ENCODE measurements at regions not wholly inside any gene's neighbourhood (a gene's known extent, or its start where the extent isn't known, plus 50 kb on each side); places are given as distances from the start of the nearest gene placed in this dataset.
"Not testable (repeated sequence)": the region's sequence is repeated elsewhere in the genome, so short reads cannot be mapped to it uniquely, and the experiment has no call there.

DNA sequence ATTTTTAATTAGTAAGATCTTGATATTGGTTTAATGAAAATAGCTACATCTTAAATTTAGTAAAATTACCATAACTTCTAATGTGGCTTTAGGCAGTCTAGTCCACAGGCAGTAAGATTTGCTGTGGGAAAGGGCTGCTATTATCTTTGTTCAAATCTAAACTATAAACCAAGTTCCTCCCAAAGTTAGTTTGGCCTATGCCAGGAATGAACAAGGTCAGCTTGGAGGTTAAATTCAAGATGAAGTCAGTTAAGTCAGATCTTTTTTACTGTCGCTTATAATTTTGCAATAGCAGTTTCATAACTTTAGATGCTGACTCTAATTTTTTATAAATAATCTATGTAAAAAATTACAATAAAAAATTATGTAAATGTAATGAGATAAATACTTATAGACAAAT is 1016.9 kb upstream of the ALCAM start:
- intact Hi-C loops (cut with micrococcal nuclease), result no loop called here

DNA sequence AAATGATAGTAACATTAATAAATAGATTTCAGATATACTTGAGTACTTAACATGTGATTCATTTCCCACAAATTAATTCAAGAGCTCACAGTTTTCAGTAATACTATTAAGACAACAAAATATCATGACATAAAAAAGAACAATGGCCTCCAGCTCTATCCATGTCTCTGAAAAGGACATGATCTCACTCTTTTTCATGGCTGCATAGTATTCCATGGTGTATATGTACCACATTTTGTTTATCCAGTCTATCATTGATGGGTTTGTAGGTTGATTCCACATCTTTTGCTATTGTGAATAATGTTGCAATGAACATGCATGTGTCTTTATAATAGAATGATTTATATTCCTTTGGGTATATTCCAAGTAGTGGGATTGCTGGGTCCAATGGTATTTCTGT is 1012.8 kb upstream of the ALCAM start:
- intact Hi-C loops (cut with micrococcal nuclease), result no loop called here

DNA sequence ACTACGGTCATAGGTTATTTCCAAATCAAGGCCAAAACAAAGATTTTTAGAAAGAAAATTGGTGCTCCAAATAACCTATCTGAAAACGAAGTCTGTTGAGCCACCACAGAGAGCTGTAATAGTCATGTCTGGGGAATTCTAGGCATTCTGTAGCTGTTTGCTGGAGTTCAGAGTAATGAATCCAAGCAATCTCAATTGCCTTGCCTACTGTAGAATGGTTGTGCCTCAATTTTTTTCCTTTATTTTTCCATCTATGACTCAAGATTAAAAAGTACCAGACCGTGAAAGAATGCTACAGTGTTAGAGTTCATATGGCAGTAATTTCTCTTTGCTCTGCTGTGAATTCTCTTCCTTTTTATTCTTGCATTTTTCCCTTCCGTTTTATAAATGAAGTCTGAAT is 1007.2 kb upstream of the ALCAM start:
- intact Hi-C loops (cut with micrococcal nuclease), result no loop called here

DNA sequence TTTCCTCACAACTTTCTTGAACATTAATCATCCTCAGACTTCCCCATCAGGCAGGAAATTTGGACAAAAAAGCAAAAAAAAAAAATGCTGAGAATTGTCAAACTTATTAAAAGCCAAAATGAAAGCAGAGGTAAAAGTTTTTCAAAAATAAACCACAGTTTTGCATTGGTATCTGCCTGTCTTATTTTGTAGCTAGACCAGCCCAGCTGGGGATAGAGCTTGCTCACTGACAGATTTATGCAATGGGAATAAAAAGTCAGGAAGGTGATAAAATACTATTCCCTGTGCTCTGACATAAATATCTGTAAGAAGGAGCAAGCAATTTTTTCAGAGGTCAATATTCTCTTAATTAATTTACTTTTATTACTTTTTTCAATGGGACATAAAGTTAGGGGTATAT is 1006.7 kb upstream of the ALCAM start:
- intact Hi-C loops (cut with micrococcal nuclease), result no loop called here

DNA sequence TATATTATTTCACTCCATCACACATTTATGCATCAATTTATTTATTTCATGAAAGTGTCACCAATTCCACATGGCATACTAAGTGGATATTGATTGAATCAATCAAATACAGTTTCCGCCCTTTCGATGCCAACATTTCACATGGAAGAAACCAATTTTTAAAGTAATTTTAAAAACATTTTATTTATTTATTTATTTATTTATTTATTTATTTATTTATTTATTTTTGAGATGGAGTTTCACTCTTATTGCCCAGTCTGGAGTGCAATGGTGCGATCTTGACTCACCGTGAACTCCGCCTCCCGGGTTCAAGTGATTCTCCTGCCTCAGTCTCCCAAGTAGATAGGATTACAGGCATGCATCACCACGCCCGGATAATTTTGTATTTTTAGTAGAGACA is 1005.0 kb upstream of the ALCAM start:
- intact Hi-C loops (cut with micrococcal nuclease), result not testable (repeated sequence)

DNA sequence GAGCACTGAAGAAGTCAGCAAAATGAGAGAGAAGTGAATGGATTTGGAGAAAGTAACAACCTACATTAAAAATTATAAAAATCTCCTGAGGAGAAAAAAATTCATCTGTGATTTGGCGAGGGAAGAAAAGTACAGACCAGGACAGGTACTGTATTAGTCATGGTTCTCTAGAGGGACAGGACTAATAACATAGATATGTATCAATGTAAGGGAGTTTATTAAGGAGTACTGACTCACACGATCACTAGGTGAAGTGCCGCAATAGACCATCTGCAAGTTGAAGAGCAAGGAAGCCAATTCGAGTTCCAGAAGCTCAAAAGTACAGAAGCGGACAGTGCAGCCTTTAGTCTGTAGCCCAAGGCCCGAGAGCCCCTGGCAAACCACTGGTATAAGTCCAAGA is 1004.4 kb upstream of the ALCAM start:
- intact Hi-C loops (cut with micrococcal nuclease), result no loop called here

DNA sequence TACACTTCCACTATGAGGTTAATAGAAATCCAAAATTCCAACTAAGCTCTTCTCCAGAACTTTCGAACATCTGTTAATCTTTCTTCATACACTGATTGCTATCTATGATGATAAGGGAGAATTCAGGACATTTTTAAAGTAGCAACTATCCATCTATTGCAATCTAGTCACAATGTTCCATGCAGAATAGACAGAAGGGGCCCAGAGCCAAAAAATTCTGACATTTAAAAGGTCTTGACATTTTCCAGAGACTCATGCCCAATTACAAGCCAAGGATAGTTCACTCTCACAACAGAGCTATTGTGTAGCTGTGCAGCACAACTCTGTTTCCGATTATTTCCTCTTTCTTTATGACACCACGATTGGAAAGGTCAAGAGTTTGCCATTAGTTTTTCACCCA is 999.7 kb upstream of the ALCAM start:
- intact Hi-C loops (cut with micrococcal nuclease), result no loop called here

DNA sequence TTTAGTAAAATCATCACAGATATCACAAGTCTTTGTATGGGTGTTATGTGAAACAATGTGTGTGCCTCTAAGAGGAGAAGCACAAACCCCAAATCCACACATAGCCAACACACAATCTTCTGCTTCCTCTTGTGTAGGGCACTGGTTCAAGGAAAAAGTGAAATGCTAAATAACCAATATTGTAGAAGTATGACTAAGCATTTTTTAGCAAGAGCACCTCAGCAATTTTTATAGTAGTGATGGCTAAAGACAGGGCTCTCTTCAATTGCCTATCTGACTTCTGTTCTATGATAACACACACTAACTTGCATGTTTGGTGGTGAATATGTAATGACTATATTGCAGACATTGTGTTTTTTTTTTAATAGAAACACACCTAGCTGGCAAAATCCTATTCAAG is 997.9 kb upstream of the ALCAM start:
- intact Hi-C loops (cut with micrococcal nuclease), result no loop called here

DNA sequence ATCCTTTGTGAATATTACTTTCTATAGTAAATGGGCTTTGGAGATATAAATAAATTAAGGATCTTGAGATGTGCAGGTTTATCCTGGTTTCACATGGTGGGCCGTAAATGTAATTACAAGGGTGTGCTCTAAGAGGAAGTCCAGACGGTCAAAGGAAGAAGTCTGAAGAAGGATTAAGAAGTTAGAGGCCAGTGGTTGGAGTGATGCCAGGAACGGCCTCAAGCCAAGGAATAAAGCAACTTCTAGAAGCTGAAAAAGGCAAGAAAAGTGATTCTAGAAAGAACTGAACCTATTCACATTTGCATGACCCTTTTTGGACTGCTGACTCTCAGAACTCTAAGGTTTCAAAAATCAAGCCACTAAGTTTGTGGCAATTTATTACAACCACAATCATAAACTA is 981.3 kb upstream of the ALCAM start:
- intact Hi-C loops (cut with micrococcal nuclease), result no loop called here

DNA sequence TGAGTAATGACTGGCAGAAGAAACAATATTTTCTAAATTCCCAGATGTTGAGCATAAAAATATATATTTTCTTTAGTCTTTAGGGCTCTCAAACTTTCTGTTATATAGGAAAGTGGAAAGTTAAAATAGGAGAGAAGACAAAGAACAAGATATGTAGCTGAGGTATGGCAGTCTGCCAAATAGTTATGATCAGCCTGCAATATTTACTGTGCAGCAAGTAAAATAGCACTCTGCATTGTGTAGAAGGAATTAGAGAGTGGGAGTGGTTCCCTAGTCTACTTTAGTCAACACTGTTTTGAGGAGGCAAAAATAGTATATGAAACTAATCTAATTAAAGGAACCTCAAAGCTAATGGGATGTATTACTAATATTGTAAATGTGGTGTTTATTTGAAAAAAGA is 978.1 kb upstream of the ALCAM start:
- intact Hi-C loops (cut with micrococcal nuclease), result no loop called here

DNA sequence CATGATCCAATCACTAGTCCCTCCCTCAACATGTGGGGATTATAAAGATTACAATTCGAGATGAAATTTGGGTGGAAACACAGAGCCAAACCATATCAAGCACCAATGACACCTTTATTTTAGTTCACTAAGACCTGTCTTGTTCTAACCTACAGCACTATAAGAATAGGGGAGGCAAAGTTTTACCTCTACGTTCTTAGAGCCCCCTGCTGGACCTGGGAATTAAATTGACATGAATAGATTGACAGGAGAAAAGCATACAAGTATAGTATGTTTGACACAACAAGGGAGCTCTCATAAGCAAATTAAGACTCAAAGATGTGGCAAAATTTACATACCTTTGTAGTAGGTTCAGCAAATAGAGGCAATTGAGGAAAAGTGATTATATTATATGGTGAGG is 974.4 kb upstream of the ALCAM start:
- intact Hi-C loops (cut with micrococcal nuclease), result no loop called here

DNA sequence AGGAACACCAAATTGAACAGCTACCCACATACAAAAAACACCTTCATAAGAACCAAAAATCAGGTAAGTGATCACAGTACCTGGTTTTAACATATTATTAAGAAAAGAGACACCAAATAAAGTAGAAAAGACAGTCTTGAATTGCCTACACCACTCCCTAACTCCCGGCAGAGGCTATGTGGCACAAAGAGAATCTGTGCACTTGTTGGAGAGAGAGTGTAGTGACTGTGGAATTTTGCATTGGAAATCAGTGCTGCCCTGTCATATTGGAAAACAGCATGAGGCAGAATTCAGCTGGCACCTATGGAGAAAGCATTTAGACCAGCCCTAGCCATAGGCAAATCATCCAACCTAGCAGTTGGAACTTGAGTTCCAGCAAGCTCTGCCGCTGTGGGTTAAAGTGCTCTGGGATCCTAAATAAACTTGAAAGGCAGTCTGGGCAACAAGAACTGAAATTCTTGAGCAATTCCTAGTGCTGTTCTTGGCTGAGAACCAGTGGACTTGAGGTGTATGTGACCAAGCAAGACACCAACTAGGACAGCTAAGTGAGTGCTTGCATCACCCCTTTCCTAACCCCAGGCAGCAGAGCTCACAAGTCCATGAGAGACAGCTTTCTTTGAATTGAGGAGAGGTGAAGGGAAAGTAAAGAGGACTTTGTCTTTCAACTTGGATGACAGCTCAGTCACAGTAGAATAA is 969.6 kb upstream of the ALCAM start:
- intact Hi-C loops (cut with micrococcal nuclease), result no loop called here

DNA sequence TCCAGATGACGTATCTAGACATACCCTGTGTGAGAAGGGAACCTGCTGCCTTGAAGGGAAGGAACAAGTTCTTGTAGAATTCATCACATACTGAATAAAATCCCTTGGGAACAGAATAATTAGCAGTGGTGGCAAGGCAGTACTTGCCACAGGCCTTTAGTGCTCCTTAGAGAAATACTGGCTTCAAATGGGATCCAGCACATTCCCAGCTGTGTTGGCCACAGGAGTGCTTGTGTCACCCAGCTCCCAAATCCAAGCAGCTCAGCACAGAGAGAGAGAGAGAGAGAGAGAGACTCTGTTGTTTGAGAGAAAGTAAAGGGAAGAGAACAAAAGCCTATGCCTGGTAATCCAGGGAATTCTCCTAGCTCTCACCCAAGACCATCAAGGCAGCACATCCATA is 969.0 kb upstream of the ALCAM start:
- intact Hi-C loops (cut with micrococcal nuclease), result no loop called here

DNA sequence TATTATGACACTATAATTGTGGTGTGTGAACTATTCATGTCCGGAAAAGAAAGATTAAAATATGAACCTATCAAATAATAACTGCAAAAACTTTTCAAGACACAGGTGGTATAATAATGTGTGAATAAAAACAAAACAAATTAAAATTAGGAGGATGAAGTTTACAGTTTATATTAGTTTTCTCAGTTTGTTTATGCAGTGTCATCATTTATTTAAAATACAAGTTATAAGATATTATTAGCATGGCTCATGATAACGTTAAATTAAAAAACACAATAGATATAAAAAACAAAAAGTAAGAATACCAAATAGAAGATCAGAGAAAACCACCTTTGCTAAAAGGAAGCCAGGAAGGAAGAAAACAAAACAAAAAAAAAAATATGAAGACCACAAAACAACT is 963.8 kb upstream of the ALCAM start:
- intact Hi-C loops (cut with micrococcal nuclease), result no loop called here

DNA sequence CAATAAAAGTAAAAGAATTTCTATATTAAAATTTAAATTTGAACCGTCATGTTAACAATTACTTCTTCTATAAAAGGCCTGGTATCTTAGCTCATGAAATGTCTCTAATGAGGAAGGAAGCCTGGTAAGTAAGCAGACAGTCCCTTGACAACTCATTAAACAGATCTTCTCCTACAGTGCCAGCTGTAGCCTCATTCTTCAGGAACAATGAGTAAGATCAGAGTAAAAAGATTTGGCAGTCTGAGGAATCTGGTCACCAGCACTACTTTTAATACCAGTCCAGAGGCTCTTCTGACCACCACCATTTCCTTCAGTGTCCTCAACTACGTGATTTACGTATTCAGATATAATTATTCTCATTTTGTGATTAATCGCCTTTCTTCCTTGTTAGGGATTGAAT is 955.0 kb upstream of the ALCAM start:
- intact Hi-C loops (cut with micrococcal nuclease), result no loop called here

DNA sequence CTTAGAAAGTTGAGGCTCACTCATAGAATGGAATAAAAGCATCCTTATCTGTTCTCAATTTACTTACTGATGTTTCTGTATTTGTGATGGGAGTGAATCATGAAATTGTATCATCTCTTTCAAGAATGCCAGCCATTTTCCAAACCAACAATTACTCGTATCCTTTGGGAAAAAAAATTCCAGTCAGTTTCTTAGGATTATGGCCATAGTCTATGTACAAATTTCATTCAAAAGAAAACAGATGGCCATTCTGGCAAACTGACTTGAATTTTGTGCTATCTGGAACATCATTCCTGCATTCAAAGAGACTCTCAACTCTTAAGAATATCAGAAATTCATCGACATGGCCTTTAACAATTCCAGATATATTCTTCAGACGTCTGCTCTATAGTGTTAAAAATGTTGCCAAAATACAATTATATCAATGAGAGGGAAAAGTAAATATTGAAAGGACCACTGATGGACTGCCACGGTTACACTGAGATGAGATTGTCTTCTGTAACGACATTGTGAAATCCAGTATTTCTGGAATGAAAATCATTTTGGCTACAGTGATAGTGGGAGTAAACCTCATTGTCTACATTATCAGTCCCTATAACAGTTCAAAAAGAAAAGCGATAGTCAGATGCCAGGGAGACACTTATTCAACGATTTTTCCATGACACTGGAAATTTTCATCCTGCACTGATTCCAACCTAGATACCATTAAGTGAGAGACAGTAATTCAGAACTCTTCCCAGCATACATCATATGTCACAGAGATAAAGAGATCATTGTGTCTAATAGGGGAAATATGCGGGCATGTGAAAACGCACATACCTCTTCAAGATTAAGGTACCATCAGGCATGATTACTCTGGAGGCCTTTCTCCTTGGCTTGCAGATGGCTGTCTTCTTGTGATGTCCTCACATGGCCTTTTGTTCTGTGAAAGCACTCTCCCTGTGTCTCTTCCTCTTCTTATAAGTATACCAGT is 953.8 kb upstream of the ALCAM start:
- intact Hi-C loops (cut with micrococcal nuclease), result no loop called here

DNA sequence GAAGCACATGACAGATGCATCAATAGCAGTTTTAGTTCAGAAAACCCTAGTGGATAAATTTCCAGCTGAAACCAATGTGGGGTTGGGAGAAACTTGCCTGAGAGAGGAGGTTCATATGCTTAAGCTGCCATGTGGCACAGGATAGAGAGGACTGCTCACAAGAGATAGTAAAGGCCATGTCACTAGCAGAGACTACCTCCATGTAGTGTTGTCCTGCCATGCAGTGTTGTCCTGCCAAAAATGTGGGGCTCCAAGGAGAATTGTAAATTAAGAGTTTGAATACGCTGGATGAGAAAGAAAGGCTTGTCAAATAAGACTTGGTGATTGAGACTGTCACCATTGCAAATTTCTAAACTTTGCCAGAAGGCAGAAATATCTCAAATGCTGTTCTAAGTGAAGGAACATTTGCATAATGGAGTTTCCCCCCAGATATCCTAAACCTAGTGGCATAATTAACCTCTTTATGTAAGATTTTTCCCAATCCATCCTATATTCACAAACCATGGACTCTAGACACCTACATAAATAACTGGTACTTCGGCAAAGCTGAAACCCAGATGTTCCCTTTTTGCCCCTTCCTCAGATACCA is 938.3 kb upstream of the ALCAM start:
- intact Hi-C loops (cut with micrococcal nuclease), result no loop called here

DNA sequence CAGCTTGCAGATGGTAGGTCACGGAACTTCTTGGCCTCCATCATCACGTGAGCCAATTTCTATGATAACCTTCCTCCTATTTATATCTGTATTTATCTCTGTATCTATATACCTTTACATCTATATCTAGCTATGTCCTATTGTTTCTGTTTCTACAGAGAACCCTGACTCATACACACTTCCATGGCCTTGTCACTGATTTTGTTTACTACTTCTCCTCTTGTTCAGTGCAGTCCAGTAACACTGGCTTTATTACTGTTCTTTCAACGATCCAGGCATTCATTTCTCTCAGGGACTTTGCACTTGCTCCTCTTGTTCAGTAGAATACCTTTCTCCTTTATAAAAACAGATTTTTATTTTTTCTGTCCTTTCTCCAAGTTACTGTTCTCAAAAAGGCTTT is 937.0 kb upstream of the ALCAM start:
- intact Hi-C loops (cut with micrococcal nuclease), result no loop called here

DNA sequence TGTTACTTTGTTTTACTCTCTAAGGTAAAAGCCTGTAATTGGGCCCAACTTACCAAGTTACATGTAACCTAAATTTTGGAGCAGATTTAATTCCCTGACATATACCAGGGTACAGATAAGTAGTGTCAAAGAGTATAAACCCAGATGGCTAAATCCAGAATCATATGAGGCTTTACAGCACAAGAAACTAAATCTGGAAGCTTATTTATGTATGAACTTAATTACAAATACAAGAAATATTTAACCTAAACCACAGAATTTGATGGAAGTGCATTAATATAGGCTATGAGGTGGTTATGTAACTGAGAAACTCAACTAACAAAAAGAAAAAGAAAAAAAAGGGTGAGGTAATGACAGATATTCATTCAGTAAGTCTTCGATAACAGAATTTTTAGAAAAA is 930.2 kb upstream of the ALCAM start:
- intact Hi-C loops (cut with micrococcal nuclease), result no loop called here

DNA sequence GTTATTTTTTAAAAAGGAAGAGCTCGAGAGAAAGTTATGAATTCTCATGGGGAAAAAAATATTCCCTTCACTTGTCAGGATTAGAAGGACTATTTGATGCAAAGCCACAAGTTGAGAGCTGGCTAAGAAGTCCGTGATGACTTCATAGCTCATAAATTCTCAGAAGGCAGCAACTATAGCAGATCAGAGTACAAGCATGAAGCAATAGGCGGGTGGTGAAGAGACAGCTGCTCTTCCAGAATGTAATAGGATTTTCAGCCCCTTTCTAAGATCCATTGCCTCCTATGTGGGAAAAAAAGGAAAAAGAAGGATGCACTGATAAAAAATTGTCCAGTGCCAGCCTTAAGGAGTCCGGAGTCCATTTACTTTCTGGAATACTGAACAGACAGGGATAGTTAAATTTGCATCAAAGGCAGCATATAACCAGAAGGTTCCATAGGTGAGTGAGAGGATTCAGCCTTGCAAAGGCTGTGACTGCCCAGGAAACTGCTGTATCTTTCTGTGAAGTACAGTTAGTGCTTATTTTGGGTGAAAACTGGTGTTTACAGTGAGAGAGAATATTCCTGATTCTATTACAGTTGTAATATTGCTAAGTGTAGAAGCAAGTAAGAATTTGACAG is 929.5 kb upstream of the ALCAM start:
- intact Hi-C loops (cut with micrococcal nuclease), result no loop called here

DNA sequence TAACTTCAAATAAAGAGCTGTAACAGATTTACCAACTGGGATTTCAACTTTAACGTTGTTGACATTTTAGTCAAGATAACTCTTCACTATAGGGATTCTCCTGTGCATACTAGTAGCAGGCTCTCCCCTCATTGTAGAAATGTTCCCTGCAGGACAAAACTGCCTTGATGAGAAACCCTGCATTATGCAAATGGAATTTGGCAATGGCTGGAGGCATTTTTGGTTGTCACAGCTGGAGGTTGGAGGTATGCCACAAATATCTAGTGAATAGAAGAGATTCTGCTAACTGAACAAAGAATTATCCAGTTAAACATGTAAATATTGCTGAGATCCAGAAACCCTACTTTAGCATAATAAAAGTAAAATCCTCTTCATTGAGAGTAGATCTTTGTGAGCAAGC is 928.8 kb upstream of the ALCAM start:
- intact Hi-C loops (cut with micrococcal nuclease), result no loop called here

DNA sequence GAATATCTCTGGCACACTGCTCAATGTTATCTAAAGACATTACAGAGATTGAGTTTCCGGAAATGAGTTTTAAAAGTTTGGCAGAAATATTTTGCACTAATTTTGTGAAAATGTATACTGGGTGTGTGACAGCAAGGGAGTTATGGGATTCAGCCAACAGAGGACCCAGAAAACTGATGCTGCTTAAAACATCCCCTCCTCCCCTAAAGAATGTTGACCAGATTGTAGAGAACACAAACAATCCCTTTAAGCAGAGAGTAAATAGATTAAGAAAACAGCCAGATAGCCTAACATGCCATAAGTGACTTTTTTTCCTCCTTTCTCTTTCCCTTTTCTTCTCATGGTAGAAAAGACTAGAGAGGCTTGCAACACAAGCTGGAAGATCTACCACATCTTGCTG is 928.0 kb upstream of the ALCAM start:
- intact Hi-C loops (cut with micrococcal nuclease), result no loop called here

Measured in T-helper 2 cell treated with Interferon-gamma antibody and Interleukin-4, amounts not matched to agents 100 ng/mL and 5 ng/mL, for 36 hours (primary cell).